ENCODE measurements at regions not wholly inside any gene's neighbourhood (a gene's known extent, or its start where the extent isn't known, plus 50 kb on each side); places are given as distances from the start of the nearest gene placed in this dataset.

DNA sequence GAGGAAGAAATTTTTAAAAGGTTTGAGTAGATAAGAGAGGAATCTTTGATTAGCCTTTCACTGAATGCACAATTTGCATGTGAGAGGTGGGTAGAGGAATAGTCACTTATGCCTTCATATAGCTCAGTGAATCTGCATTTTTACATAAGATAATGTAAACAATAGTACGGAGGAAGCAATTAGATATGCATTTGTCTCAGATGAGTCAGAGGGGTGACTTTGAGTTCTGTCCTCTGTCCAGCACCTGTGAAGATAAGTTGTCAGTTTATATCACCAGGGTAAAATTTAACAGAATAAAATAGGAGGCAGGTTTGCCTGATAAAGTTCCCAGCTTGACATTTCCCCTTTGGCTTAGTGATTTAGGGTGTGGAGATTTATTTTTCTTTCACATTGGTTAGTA, 841.9 kb downstream of the PCDH18 start:
- ATAC-seq (replicated peaks in 1 of 2) (no peak), DNase-seq (no peak)
- Mint-ChIP-seq H3K4me3 (no peak overlapping the region), H3K36me3 (ENCODE audit: insufficient read depth in 2 of 2) (no peaks in the 10 kb centered on the region), H3K27me3 (ENCODE audit: low read depth) (no peaks in the 10 kb centered on the region), H3K9me3 (peaks cover 0 to 2% of the 10 kb centered on the region in 2 donors), H3K27ac (no peak overlapping the region), H3K4me1 (ENCODE audit: low read depth) (no peaks in the 10 kb centered on the region)

DNA sequence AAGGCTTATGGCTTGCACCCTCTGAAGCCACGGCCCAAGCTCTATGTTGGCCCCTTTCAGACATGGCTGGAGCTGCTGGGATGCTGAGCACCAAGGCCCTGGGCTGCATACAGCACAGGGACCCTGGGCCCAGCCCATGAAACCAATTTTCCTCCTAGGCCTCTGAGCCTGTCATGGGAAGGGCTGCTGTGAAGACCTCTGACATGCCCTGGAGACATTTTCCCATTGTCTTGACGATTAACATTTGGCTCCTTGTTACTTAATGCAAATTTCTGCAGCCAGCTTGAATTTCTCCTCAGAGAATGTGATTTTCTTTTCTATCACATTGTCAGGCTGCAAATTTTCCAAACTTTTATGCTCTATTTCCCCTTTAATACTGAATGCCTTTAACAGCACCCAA, 844.7 kb downstream of the PCDH18 start:
- no peak for ATAC-seq (replicated peaks in 1 of 2)
- no peaks in the 10 kb centered on the region for H3K36me3 Mint-ChIP-seq (ENCODE audit: insufficient read depth in 2 of 2)
- peaks cover 2 to 3% of the 10 kb centered on the region in 2 donors for H3K9me3 Mint-ChIP-seq
- no peaks in the 10 kb centered on the region for H3K4me1 Mint-ChIP-seq (ENCODE audit: low read depth)
- H3K4me3 Mint-ChIP-seq: no peak overlapping the region
- DNase-seq: no peak
- no peak overlapping the region for H3K27ac Mint-ChIP-seq
- no peaks in the 10 kb centered on the region for H3K27me3 Mint-ChIP-seq (ENCODE audit: low read depth)

DNA sequence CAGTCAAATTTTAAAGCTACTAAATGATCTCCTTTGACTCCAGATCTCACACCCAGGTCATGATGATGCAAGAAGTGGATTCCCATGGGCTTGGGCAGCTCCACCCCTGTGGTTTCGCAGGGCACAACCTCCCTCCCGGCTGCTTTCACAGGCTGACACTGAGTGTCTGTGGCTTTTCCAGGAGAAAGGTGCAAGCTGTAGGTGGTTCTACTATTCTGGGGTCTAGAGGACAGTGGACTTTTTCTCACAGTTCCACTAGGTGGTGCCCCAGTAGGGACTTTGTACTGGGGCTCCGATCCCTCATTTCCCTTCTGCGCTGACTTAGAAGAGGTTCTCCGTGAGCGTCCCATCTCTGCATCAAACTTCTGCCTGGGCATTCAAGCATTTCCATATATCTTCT, 845.2 kb downstream of the PCDH18 start:
- ATAC-seq (replicated peaks in 1 of 2) (no peak), DNase-seq (no peak)
- H3K4me3 Mint-ChIP-seq: no peak overlapping the region
- no peaks in the 10 kb centered on the region for H3K4me1 Mint-ChIP-seq (ENCODE audit: low read depth)
- H3K9me3 Mint-ChIP-seq: peaks cover 2 to 3% of the 10 kb centered on the region in 2 donors
- no peaks in the 10 kb centered on the region for H3K36me3 Mint-ChIP-seq (ENCODE audit: insufficient read depth in 2 of 2)
- no peak overlapping the region for H3K27ac Mint-ChIP-seq
- H3K27me3 Mint-ChIP-seq (ENCODE audit: low read depth): no peaks in the 10 kb centered on the region

DNA sequence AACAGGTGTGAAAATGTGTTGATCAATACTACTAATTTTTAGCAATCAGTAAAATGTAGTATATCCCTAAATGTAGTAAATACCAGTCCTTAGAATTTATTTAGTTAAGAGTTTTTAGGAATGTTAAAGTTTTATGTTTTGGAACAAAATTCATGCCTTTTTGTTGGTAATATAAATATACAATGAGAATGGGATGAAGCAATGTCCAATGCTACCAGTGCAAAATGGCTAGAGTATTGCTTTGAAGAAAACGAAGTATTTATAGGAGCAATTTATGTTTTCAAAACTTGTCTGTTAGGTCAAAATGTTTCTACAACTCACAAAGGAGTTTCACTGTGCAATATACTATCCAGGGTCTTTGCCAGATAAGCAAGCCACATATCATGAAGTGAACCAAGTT, 851.5 kb downstream of the PCDH18 start:
- H3K27me3 Mint-ChIP-seq (ENCODE audit: low read depth): no peaks in the 10 kb centered on the region
- H3K9me3 Mint-ChIP-seq: peaks cover 0 to 4% of the 10 kb centered on the region in 2 donors
- H3K4me3 Mint-ChIP-seq: no peak overlapping the region
- ATAC-seq (replicated peaks in 1 of 2) (no peak), DNase-seq (no peak)
- H3K36me3 Mint-ChIP-seq (ENCODE audit: insufficient read depth in 2 of 2): no peaks in the 10 kb centered on the region
- H3K4me1 Mint-ChIP-seq (ENCODE audit: low read depth): no peaks in the 10 kb centered on the region
- no peak overlapping the region for H3K27ac Mint-ChIP-seq

DNA sequence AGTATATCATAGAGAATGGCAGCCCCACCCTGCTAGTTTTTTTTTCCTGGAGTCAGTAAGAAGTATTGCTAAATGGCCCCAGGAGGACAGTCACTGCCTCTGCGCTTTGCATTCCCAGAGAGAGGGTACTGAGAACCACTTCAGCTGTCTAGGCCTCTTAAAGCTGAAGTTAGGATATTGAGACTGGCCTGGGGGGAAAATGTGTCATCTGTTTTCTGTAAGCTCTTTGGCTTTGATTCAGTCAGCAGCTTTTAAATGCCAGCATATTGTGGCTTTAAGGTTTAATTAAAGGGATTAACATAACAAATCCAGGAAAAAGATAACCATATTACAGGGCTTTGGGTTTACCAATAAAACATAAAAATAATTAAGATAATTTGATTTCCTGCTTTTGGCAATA, 852.0 kb downstream of the PCDH18 start:
- Mint-ChIP-seq H3K4me3 (no peak overlapping the region), H3K27ac (no peak overlapping the region), H3K9me3 (peaks cover 0 to 4% of the 10 kb centered on the region in 2 donors), H3K36me3 (ENCODE audit: insufficient read depth in 2 of 2) (no peaks in the 10 kb centered on the region), H3K4me1 (ENCODE audit: low read depth) (no peaks in the 10 kb centered on the region), H3K27me3 (ENCODE audit: low read depth) (no peaks in the 10 kb centered on the region)
- DNase-seq (no peak), ATAC-seq (replicated peaks in 1 of 2) (no peak)

DNA sequence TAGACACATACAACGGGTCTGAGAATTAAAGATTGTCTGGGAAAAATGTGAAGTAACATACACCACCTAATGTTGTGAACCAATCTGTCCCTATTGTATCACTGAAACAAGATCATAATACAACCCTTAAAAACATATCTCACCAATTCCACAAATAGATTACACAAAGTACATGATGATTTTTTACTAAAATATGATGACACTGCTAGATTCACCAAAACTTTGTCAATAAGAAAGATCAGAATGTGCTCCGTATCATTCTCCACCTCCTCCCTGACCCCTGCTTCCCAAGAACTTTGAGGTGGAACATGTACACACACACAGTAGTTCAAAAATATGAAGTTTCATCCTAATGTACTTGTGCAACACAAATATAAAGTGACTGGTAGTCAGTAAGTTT, 862.0 kb downstream of the PCDH18 start:
- ATAC-seq (replicated peaks in 1 of 2) (no peak), DNase-seq (no peak)
- no peaks in the 10 kb centered on the region for H3K27me3 Mint-ChIP-seq (ENCODE audit: low read depth)
- H3K36me3 Mint-ChIP-seq (ENCODE audit: insufficient read depth in 2 of 2): no peaks in the 10 kb centered on the region
- peaks cover 0 to 9% of the 10 kb centered on the region in 2 donors for H3K9me3 Mint-ChIP-seq
- no peaks in the 10 kb centered on the region for H3K4me1 Mint-ChIP-seq (ENCODE audit: low read depth)
- H3K4me3 Mint-ChIP-seq: no peak overlapping the region
- H3K27ac Mint-ChIP-seq: no peak overlapping the region

DNA sequence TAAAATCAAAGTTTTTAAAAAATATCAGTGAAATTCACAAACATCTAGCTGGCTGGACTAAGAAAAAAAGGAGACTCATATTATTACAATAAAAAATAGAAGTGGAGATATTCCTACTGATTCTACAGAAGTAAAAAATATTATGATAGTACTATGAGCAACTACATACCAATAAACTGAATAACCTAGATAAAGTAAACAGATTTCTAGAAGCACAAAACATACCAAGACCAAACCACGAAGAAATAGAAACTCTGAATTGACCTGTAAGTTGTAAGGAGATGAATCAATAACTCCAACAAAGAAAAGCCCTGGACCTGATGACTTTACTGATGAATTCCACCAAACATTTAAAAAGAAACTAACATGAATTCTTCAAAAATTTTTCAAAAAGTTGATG, 867.3 kb downstream of the PCDH18 start:
- H3K9me3 Mint-ChIP-seq: peaks cover 0 to 9% of the 10 kb centered on the region in 2 donors
- ATAC-seq (replicated peaks in 1 of 2) (no peak), DNase-seq (no peak)
- H3K4me3 Mint-ChIP-seq: no peak overlapping the region
- no peaks in the 10 kb centered on the region for H3K27me3 Mint-ChIP-seq (ENCODE audit: low read depth)
- H3K27ac Mint-ChIP-seq: no peak overlapping the region
- H3K4me1 Mint-ChIP-seq (ENCODE audit: low read depth): no peaks in the 10 kb centered on the region
- no peaks in the 10 kb centered on the region for H3K36me3 Mint-ChIP-seq (ENCODE audit: insufficient read depth in 2 of 2)

DNA sequence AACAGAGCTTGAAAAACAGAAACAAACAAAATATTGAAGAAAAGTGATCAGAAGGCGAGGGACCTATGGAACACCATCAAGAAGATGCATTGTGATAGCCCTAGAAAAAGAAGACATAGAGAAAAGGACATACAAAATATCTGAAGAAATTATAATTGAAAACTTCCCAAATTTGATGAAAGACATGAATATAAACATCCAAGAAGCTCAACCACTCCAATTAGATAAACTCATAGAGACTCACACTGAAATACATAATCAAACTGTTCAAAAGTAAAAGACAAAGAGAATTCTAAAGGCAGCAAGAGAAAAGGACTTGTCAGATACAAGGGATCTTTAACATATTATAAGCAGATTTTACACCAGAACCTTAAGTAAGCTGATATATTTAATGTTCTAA, 869.8 kb downstream of the PCDH18 start:
- H3K4me3 Mint-ChIP-seq: no peak overlapping the region
- H3K4me1 Mint-ChIP-seq (ENCODE audit: low read depth): no peaks in the 10 kb centered on the region
- H3K27ac Mint-ChIP-seq: no peak overlapping the region
- no peaks in the 10 kb centered on the region for H3K36me3 Mint-ChIP-seq (ENCODE audit: insufficient read depth in 2 of 2)
- H3K9me3 Mint-ChIP-seq: peaks cover 2 to 9% of the 10 kb centered on the region in 2 donors
- no peaks in the 10 kb centered on the region for H3K27me3 Mint-ChIP-seq (ENCODE audit: low read depth)
- DNase-seq (no peak), ATAC-seq (replicated peaks in 1 of 2) (no peak)

DNA sequence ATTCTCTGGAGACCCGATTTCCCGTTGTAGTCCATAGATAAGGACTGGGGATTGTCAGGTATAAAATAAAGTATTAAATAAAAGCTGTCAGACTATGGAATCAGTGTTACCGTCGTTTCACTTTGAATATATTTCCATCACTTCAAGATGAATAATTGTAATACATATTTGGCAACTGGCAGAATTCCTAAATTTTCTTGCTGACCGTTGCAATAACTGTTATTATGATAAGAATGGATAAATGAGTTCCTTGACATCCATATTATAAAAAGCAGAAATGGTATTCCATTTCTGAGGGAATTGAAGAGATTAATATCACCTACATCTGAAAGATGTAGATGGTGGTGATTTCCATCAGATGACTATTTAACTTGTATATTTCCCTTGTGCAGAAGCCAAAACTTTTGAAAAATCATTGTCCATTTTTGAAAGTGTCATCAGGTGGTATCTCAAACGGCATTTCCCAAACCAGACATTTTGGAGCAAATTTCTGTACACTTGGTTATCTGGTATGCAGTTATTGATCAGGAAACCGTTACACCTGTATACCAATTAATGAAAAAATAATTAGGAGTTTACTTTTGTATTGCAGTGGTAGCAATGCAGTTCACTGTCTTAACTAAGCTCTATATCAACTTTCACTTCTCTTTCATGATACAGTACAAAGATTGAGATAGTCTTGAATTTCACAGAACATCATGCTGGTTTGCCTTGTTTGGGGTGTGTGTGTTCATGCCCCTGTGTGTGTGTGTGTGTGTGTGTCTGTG, 878.5 kb downstream of the PCDH18 start:
- Mint-ChIP-seq H3K4me3 (no peak overlapping the region), H3K36me3 (ENCODE audit: insufficient read depth in 2 of 2) (no peaks in the 10 kb centered on the region), H3K9me3 (peaks cover 0 to 2% of the 10 kb centered on the region in 2 donors), H3K27ac (no peak overlapping the region), H3K4me1 (ENCODE audit: low read depth) (no peaks in the 10 kb centered on the region), H3K27me3 (ENCODE audit: low read depth) (no peaks in the 10 kb centered on the region)
- no peak for DNase-seq
- ATAC-seq (replicated peaks in 1 of 2): no peak

DNA sequence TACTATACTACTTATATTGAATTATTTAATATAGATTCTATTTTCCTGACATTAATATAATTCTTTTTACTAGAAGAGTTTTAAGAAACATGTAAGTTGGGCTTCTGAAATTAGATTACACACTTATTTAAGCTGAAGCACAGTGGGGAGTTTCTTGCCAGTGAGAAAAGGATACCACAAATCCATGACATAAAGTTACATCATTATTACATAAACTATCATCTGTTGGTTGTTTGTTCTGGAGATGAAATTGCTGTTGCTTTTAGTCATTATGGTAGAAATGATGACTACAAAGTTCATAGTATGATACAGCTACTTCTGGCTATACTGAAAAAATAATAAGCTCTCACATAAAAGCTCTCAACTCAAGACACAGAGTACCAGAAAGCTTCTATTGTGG, 880.4 kb downstream of the PCDH18 start:
- DNase-seq (no peak), ATAC-seq (replicated peaks in 1 of 2) (peak in 1 of 2 donors; percentile 11)
- no peaks in the 10 kb centered on the region for H3K27me3 Mint-ChIP-seq (ENCODE audit: low read depth)
- H3K36me3 Mint-ChIP-seq (ENCODE audit: insufficient read depth in 2 of 2): peaks cover 0 to 2% of the 10 kb centered on the region in 2 donors
- no peaks in the 10 kb centered on the region for H3K4me1 Mint-ChIP-seq (ENCODE audit: low read depth)
- peaks cover 0 to 3% of the 10 kb centered on the region in 2 donors for H3K9me3 Mint-ChIP-seq
- no peak overlapping the region for H3K27ac Mint-ChIP-seq
- no peak overlapping the region for H3K4me3 Mint-ChIP-seq

DNA sequence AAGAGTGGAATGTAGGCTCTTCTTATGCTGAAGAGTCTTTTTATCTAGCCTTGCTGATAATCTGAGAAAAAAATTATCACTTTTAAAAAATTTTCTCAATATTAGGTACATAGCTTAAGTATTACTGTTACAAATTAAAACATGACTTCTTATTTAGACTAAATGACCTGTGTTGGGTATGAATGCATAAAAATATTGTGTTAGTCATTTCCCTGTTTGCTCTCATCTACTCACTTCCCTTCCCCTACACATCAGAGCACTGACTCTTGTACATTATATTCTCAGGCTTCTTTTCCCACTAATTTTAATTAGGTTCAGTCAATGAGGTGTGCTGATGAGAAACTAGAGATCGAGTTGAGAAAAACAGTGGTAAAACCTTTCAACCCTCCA, 881.0 kb downstream of the PCDH18 start:
- no peak for DNase-seq
- no peaks in the 10 kb centered on the region for H3K4me1 Mint-ChIP-seq (ENCODE audit: low read depth)
- no peak for ATAC-seq (replicated peaks in 1 of 2)
- no peaks in the 10 kb centered on the region for H3K27me3 Mint-ChIP-seq (ENCODE audit: low read depth)
- H3K36me3 Mint-ChIP-seq (ENCODE audit: insufficient read depth in 2 of 2): peaks cover 0 to 2% of the 10 kb centered on the region in 2 donors
- peaks cover 0 to 3% of the 10 kb centered on the region in 2 donors for H3K9me3 Mint-ChIP-seq
- no peak overlapping the region for H3K27ac Mint-ChIP-seq
- no peak overlapping the region for H3K4me3 Mint-ChIP-seq

DNA sequence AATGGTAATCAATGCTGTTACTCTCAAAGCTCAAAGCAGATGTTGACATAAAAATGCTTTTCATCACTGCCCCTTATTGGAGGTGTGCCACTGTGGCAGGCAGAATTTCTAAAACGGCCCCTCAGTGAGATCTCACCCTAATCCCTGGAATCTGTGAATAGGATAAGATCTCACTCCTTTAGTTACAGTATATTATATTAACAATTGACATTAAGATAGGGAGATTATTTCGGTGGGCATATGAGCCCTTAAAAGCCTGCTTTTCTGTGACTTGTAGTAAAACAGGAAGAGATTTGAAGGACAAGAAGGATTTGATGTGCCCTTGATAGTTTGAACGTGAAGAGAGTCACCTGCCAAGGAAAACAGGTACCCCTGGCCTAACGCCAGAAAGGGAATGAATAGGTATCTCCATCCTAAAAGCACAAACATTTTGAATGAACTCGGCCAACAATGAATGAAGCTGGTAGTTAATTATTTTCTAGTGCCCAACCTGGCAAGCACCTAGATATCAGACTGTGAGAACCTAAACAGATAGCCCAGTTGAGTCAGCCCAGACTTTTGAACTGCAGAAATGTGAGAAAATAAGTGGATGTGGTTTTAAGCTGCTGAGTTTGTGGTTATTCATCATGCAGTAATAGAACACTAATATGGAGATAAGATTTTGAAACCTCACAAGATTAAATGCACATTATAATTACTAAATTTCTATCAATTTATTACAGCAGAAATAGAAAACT, 881.6 kb downstream of the PCDH18 start:
- Mint-ChIP-seq H3K27me3 (ENCODE audit: low read depth) (no peaks in the 10 kb centered on the region), H3K27ac (no peak overlapping the region), H3K9me3 (peaks cover 0 to 3% of the 10 kb centered on the region in 2 donors), H3K36me3 (ENCODE audit: insufficient read depth in 2 of 2) (peaks cover 0 to 2% of the 10 kb centered on the region in 2 donors), H3K4me1 (ENCODE audit: low read depth) (no peaks in the 10 kb centered on the region), H3K4me3 (no peak overlapping the region)
- ATAC-seq (replicated peaks in 1 of 2): no peak
- no peak for DNase-seq

DNA sequence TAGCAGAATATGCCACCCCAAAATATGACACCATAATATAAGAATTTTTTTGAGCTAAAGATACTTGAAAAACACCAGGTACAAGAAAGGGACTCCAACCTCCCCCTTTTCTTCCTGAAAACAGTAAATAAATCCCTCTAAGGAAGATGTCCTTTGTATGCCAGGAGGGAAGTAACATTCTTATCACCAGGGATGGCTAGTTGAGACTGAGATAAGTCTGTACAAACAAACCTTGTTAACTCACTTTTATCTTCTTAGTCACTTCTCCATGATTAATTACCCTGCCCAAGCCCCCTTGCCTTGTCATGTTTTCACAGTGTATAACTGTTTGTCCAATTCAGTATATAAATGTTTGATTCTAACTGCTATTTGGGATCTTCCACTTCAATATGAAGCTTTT, 888.0 kb downstream of the PCDH18 start:
- peaks cover 0 to 3% of the 10 kb centered on the region in 2 donors for H3K9me3 Mint-ChIP-seq
- ATAC-seq (replicated peaks in 1 of 2): no peak
- H3K27ac Mint-ChIP-seq: no peak overlapping the region
- H3K4me3 Mint-ChIP-seq: no peak overlapping the region
- H3K27me3 Mint-ChIP-seq (ENCODE audit: low read depth): no peaks in the 10 kb centered on the region
- DNase-seq: no peak
- H3K4me1 Mint-ChIP-seq (ENCODE audit: low read depth): no peaks in the 10 kb centered on the region
- peaks cover 0 to 2% of the 10 kb centered on the region in 2 donors for H3K36me3 Mint-ChIP-seq (ENCODE audit: insufficient read depth in 2 of 2)
